HEK293T (cell line): ENCODE measurements at regions not wholly inside any gene's neighbourhood (a gene's known extent, or its start where the extent isn't known, plus 50 kb on each side); places are given as distances from the start of the nearest gene placed in this dataset.

Experiments
- ARNT ChIP-seq: fragments of 450-650 bp; IDR thresholded peaks from 2 replicates; pipeline ENCODE4 v1.6.1; 2017; ENCODE audit warnings: mild to moderate bottlenecking
- BHLHE40 ChIP-seq: fragments of 450-650 bp; IDR thresholded peaks from 2 replicates; pipeline ENCODE4 v1.6.1; 2016; ENCODE audit warnings: mild to moderate bottlenecking, moderate library complexity, borderline replicate concordance
- CTBP1 ChIP-seq: fragments of 450-650 bp; IDR thresholded peaks from 2 replicates; pipeline ENCODE4 v1.6.1; 2016; ENCODE audit warnings: borderline replicate concordance
- ELF4 ChIP-seq: fragments of 450-650 bp; IDR thresholded peaks from 2 replicates; pipeline ENCODE4 v1.6.1; 2017; ENCODE audit warnings: antibody characterized with exemption
- FOXA1 ChIP-seq: fragments of 450-650 bp; IDR thresholded peaks from 2 replicates; pipeline ENCODE4 v1.6.1; 2016; ENCODE audit warnings: mild to moderate bottlenecking
- FOXK2 ChIP-seq: fragments of 450-650 bp; IDR thresholded peaks from 2 replicates; pipeline ENCODE4 v1.6.1; 2016; ENCODE audit warnings: mild to moderate bottlenecking
- FOXM1 ChIP-seq: fragments of 450-650 bp; IDR thresholded peaks from 2 replicates; pipeline ENCODE4 v1.6.1; 2017; ENCODE audit warnings: mild to moderate bottlenecking, borderline replicate concordance
- SP1 ChIP-seq: fragments of 450-650 bp; IDR thresholded peaks from 2 replicates; pipeline ENCODE4 v1.6.1; 2017
- SUZ12 ChIP-seq: fragments of 450-650 bp; IDR thresholded peaks from 2 replicates; pipeline ENCODE4 v1.6.1; 2016; ENCODE audit warnings: mild to moderate bottlenecking
- TARDBP ChIP-seq: fragments of 450-650 bp; IDR thresholded peaks from 2 replicates; pipeline ENCODE4 v1.6.1; 2016
- TF ChIP-seq, protein P1 (sequence below): fragments of 450-650 bp; IDR thresholded peaks from 2 replicates; pipeline ENCODE4 v1.6.1; 2016

DNA sequence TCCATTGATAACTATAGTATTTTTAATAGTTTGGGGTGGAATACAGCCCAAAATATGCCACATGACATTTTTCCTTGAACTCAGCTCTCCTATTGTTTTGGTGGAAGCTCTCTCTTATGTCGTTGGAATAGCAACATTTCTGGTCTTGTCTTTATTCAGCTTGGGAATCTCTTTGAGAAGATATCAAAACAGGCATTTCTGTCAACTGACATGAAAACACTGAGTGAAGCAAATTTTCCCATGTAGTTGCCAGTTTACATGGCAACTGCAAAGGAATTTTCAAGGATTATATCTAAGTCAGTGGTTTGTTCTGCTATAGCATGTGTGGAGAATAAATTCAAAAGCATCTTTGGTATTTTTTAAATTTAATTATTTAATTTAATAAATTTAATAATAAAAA is 863.5 kb upstream of the CDH8 start:
- TF ChIP-seq BHLHE40 = no peak
- no peak for TF ChIP-seq FOXM1
- TF ChIP-seq FOXK2 = no peak
- no peak for TF ChIP-seq SP1
- TF ChIP-seq, protein P1, sequence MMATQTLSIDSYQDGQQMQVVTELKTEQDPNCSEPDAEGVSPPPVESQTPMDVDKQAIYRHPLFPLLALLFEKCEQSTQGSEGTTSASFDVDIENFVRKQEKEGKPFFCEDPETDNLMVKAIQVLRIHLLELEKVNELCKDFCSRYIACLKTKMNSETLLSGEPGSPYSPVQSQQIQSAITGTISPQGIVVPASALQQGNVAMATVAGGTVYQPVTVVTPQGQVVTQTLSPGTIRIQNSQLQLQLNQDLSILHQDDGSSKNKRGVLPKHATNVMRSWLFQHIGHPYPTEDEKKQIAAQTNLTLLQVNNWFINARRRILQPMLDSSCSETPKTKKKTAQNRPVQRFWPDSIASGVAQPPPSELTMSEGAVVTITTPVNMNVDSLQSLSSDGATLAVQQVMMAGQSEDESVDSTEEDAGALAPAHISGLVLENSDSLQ = no peak
- TF ChIP-seq ARNT = no peak
- TF ChIP-seq SUZ12 = no peak
- no peak for TF ChIP-seq FOXA1
- TF ChIP-seq TARDBP = no peak
- no peak for TF ChIP-seq CTBP1
- no peak for TF ChIP-seq ELF4
